DND-41 (cell line): ENCODE measurements at regions not wholly inside any gene's neighbourhood (a gene's known extent, or its start where the extent isn't known, plus 50 kb on each side); places are given as distances from the start of the nearest gene placed in this dataset.
"Not testable (repeated sequence)": the region's sequence is repeated elsewhere in the genome, so short reads cannot be mapped to it uniquely, and the experiment has no call there.

Source experiments
- ATAC-seq: fragments of 200-7000 bp; cut with Tn5 transposase; 3 replicates; pipeline ENCODE4 v1.9.1; 2021; ENCODE audit warnings: low read depth; ENCODE audit not compliant: insufficient read depth
- DNase-seq: peaks from one replicate; pipeline ENCODE4 v3.0.0-alpha.2; 2020
- H2AFZ ChIP-seq: 2 replicates; pipeline ENCODE4 v1.6.0; 2012; ENCODE audit warnings: low read depth, low read length
- H3K27ac ChIP-seq: 2 replicates; pipeline ENCODE4 v1.5.1; 2012; ENCODE audit warnings: low read length, inconsistent platforms
- H3K27me3 ChIP-seq: fragments of 200-600 bp; sonication (generic); 2 replicates; pipeline ENCODE4 v1.6.0; 2012; ENCODE audit warnings: low read length, mild to moderate bottlenecking, inconsistent platforms; ENCODE audit not compliant: insufficient read depth, poor library complexity
- H3K36me3 ChIP-seq: 2 replicates; pipeline ENCODE4 v1.5.1; 2012; ENCODE audit warnings: low read length, inconsistent platforms; ENCODE audit not compliant: insufficient read depth
- H3K4me1 ChIP-seq: 2 replicates; pipeline ENCODE4 v1.5.1; 2012; ENCODE audit warnings: mild to moderate bottlenecking, low read length; ENCODE audit not compliant: insufficient read depth
- H3K4me2 ChIP-seq: 2 replicates; pipeline ENCODE4 v1.6.0; 2012; ENCODE audit warnings: mild to moderate bottlenecking, moderate library complexity, low read length, inconsistent platforms; ENCODE audit not compliant: insufficient read depth
- H3K4me3 ChIP-seq, 2 experiments: fragments of 200-600 bp in 1 of 2; shearing (Covaris generic) in 1 of 2; 2 replicates each; pipeline ENCODE4 v1.5.1; 2012 to 2016; ENCODE audit warnings: inconsistent platforms in 2 of 2, low read length in 2 of 2, mild to moderate bottlenecking in 2 of 2, low read depth in 1 of 2, moderate library complexity in 1 of 2
- H3K79me2 ChIP-seq: 2 replicates; pipeline ENCODE4 v1.6.0; 2012; ENCODE audit warnings: low read length, inconsistent platforms; ENCODE audit not compliant: insufficient read depth
- H3K9ac ChIP-seq: 2 replicates; pipeline ENCODE4 v1.6.0; 2012; ENCODE audit warnings: low read depth, mild to moderate bottlenecking, inconsistent platforms, low read length, moderate library complexity
- H3K9me3 ChIP-seq: 2 replicates; pipeline ENCODE4 v1.5.1; 2012; ENCODE audit warnings: low read length, moderate library complexity, mild to moderate bottlenecking, inconsistent platforms; ENCODE audit not compliant: insufficient read depth, severe bottlenecking
- H4K20me1 ChIP-seq: 2 replicates; pipeline ENCODE4 v1.6.0; 2012; ENCODE audit warnings: low read length; ENCODE audit not compliant: insufficient read depth
- CTCF ChIP-seq: IDR thresholded peaks from 2 replicates; pipeline ENCODE4 v1.5.1; 2012; ENCODE audit warnings: borderline replicate concordance, low read length, moderate library complexity, mild to moderate bottlenecking; ENCODE audit not compliant: poor library complexity, severe bottlenecking; ENCODE audit errors: extremely low read depth
- EZH2 ChIP-seq: IDR thresholded peaks from 3 replicates; pipeline ENCODE4 v1.6.1; 2012; ENCODE audit warnings: borderline replicate concordance, low read depth, mild to moderate bottlenecking, moderate library complexity, low read length, inconsistent platforms; ENCODE audit not compliant: severe bottlenecking

- H3K79me2 ChIP-seq: no peaks in the 10 kb centered on the region
- no peak overlapping the region for H3K4me3 ChIP-seq
- TF ChIP-seq EZH2: no peak
- no peak for TF ChIP-seq CTCF
- H3K27me3 ChIP-seq: peaks cover 16% of the 10 kb centered on the region
- H3K4me2 ChIP-seq: no peak overlapping the region
- H3K9me3 ChIP-seq: no peaks in the 10 kb centered on the region
- no peak overlapping the region for H3K27ac ChIP-seq
- no peaks in the 10 kb centered on the region for H4K20me1 ChIP-seq
- H3K9ac ChIP-seq: no peak overlapping the region
- no peak for ATAC-seq
- H2AFZ ChIP-seq: no peak overlapping the region
- no peaks in the 10 kb centered on the region for H3K4me1 ChIP-seq
- DNase-seq: no peak
- H3K36me3 ChIP-seq: no peaks in the 10 kb centered on the region
These were observed 62.0 kb upstream of the ATP2C1 start for GRCh38 chr3:130831719-130832400.

- H3K9me3 ChIP-seq, H3K4me2 ChIP-seq, ATAC-seq, H3K9ac ChIP-seq, H3K36me3 ChIP-seq, H3K79me2 ChIP-seq, H2AFZ ChIP-seq, H3K27ac ChIP-seq, H3K4me3 ChIP-seq, H3K4me1 ChIP-seq, H4K20me1 ChIP-seq, DNase-seq: not testable (repeated sequence)
- peaks cover 16% of the 10 kb centered on the region for H3K27me3 ChIP-seq
These were observed 61.5 kb upstream of the ATP2C1 start for GRCh38 chr3:130832401-130832746.

GRCh38 chr3:130834476-130834875, 59.4 kb upstream of the ATP2C1 start:
- Histone ChIP-seq H3K4me1 (peaks cover 6% of the 10 kb centered on the region; the same call in 1 of the 2 replicates), H4K20me1 (no peaks in the 10 kb centered on the region), H3K9ac (no peak overlapping the region), H3K4me2 (no peak overlapping the region), H3K36me3 (no peaks in the 10 kb centered on the region), H2AFZ (no peak overlapping the region), H3K79me2 (no peaks in the 10 kb centered on the region), H3K9me3 (no peaks in the 10 kb centered on the region), H3K27ac (no peak overlapping the region), H3K4me3 (no peak overlapping the region), H3K27me3 (peaks cover 7% of the 10 kb centered on the region)
- DNase-seq (no peak), ATAC-seq (no peak)
- TF ChIP-seq CTCF: no peak
- TF ChIP-seq EZH2: no peak

GRCh38 chr3:130835483-130835882, 58.4 kb upstream of the ATP2C1 start:
- DNase-seq (no peak), ATAC-seq (no peak)
- H3K9ac ChIP-seq: no peak overlapping the region
- H2AFZ ChIP-seq: no peak overlapping the region
- TF ChIP-seq CTCF: no peak
- no peak for TF ChIP-seq EZH2
- H3K4me2 ChIP-seq: no peak overlapping the region
- no peaks in the 10 kb centered on the region for H3K36me3 ChIP-seq
- no peak overlapping the region for H3K4me3 ChIP-seq
- peaks cover 12% of the 10 kb centered on the region; the same call in 1 of the 2 replicates for H3K4me1 ChIP-seq
- no peak overlapping the region for H3K27ac ChIP-seq
- H3K9me3 ChIP-seq: no peaks in the 10 kb centered on the region
- H4K20me1 ChIP-seq: no peaks in the 10 kb centered on the region
- no peaks in the 10 kb centered on the region for H3K79me2 ChIP-seq
- H3K27me3 ChIP-seq: peaks cover 7% of the 10 kb centered on the region
